A549 (cell line): ENCODE measurements at regions not wholly inside any gene's neighbourhood (a gene's known extent, or its start where the extent isn't known, plus 50 kb on each side); places are given as distances from the start of the nearest gene placed in this dataset.

ENCODE experiments used
- ATAC-seq, 2 experiments: fragments of 200-7000 bp in 1 of 2; fragments of >200 bp in 1 of 2; cut with Nextera tagmentation in 1 of 2; cut with Tn5 transposase in 1 of 2; 3 replicates each; pipeline versions ENCODE4 v1.8.0 to v1.9.1; 2018 to 2020; ENCODE audit warnings: mild to moderate bottlenecking in 1 of 2, moderate library complexity in 1 of 2
- CTCF ChIA-PET: fragments of 300-600 bp; sonication (Branson Sonifier 250); formaldehyde crosslinking; extraction: SDS; loops from one replicate; lab custom pipeline; 2021; ENCODE audit warnings: antibody characterized with exemption, inconsistent platforms; lab: Yijun Ruan, JAX
- POLR2A ChIA-PET: fragments of 350-600 bp; formaldehyde crosslinking; extraction: SDS; loops from one replicate; lab custom pipeline; 2021; ENCODE audit warnings: antibody characterized with exemption, inconsistent platforms; lab: Yijun Ruan, JAX
- DNase-seq, 2 experiments: peaks; one replicate each; pipeline versions ENCODE4 v3.0.0 to v3.0.0-alpha.2; 2011 to 2016; ENCODE audit warnings: low read depth in 1 of 2, low spot score in 1 of 2
- FAIRE-seq: peaks from 2 replicates; lab custom pipeline; 2011; peaks lifted over from hg19 to GRCh38; lab: Jason Lieb, UNC
- H3K27ac ChIP-seq, 2 experiments: fragments of >200 bp; sonication (Bioruptor Twin); formaldehyde crosslinking; 3 replicates each; pipeline ENCODE4 v1.5.1; 2016 to 2017
- H3K4me1 ChIP-seq: fragments of >200 bp; sonication (Bioruptor Twin); formaldehyde crosslinking; 3 replicates; pipeline ENCODE4 v1.6.1; 2016
- H3K4me2 ChIP-seq: fragments of >200 bp; sonication (Bioruptor Twin); formaldehyde crosslinking; 3 replicates; pipeline ENCODE4 v1.6.1; 2016
- H3K4me3 ChIP-seq: fragments of >200 bp; sonication (Bioruptor Twin); formaldehyde crosslinking; 3 replicates; pipeline ENCODE4 v1.5.1; 2016
- H3K9me3 ChIP-seq: fragments of >200 bp; sonication (Bioruptor Twin); formaldehyde crosslinking; 3 replicates; pipeline ENCODE4 v1.6.1; 2016
- BHLHE40 ChIP-seq: IDR thresholded peaks from 2 replicates; pipeline ENCODE4 v1.6.1; 2012; ENCODE audit warnings: low read depth, low read length, inconsistent platforms
- CBX2 ChIP-seq: fragments of 200-600 bp; sonication (generic); IDR thresholded peaks from 2 replicates; pipeline ENCODE4 v1.6.1; 2016; ENCODE audit warnings: low read depth, mild to moderate bottlenecking, borderline replicate concordance
- CHD2 ChIP-seq: fragments of 150-350 bp; IDR thresholded peaks from 2 replicates; pipeline ENCODE4 v1.6.1; 2014; ENCODE audit warnings: low read length; ENCODE audit not compliant: partially characterized antibody
- CHD4 ChIP-seq: fragments of 200-600 bp; sonication (generic); IDR thresholded peaks from 2 replicates; pipeline ENCODE4 v1.6.1; 2016; ENCODE audit warnings: antibody characterized with exemption, mild to moderate bottlenecking, borderline replicate concordance
- ESRRA ChIP-seq: fragments of 150-350 bp; IDR thresholded peaks from 2 replicates; pipeline ENCODE4 v1.6.1; 2014; ENCODE audit warnings: mild to moderate bottlenecking, low read length, borderline replicate concordance
- FOSL2 ChIP-seq, 2 experiments: fragments of 450-650 bp in 1 of 2; fragments of >200 bp in 1 of 2; sonication (Bioruptor Twin) in 1 of 2; formaldehyde crosslinking; IDR thresholded peaks; 2 replicates each; pipeline versions ENCODE4 v1.5.0 to v1.6.1; 2016 to 2020; ENCODE audit warnings: mild to moderate bottlenecking in 1 of 2, moderate library complexity in 1 of 2
- FOXS1 ChIP-seq: fragments of 250-450 bp; sonication (Bioruptor Pico); IDR thresholded peaks from 2 replicates; pipeline ENCODE4 v1.5.0; 2020; ENCODE audit warnings: mild to moderate bottlenecking, moderate library complexity
- GATA3 ChIP-seq: IDR thresholded peaks from 2 replicates; pipeline ENCODE4 v1.6.1; 2012; ENCODE audit warnings: borderline replicate concordance
- HDAC2 ChIP-seq: fragments of 200-600 bp; sonication (generic); IDR thresholded peaks from 2 replicates; pipeline ENCODE4 v1.6.1; 2016
- JUN ChIP-seq, 2 experiments: fragments of >200 bp; sonication (Bioruptor Twin); formaldehyde crosslinking; IDR thresholded peaks; 2 replicates in 1 of 2; 3 replicates in 1 of 2; pipeline ENCODE4 v1.6.1; 2016 to 2017
- MAZ ChIP-seq: fragments of 150-350 bp; IDR thresholded peaks from 2 replicates; pipeline ENCODE4 v1.6.1; 2014; ENCODE audit warnings: antibody characterized with exemption, low read depth, low read length, borderline replicate concordance
- NPAS2 ChIP-seq: fragments of 250-450 bp; sonication (Bioruptor Pico); IDR thresholded peaks from 2 replicates; pipeline ENCODE4 v1.8.0; 2022; ENCODE audit warnings: mild to moderate bottlenecking, moderate library complexity, borderline replicate concordance
- NR3C1 ChIP-seq: fragments of >200 bp; sonication (Bioruptor Twin); formaldehyde crosslinking; IDR thresholded peaks from 3 replicates; pipeline ENCODE4 v1.6.1; 2017
- POLR2AphosphoS2 ChIP-seq: conservative IDR thresholded peaks from 2 replicates; pipeline ENCODE4 v1.6.1; 2012; ENCODE audit warnings: low read length, improper control_type of control experiment, inconsistent platforms
- RARB ChIP-seq: fragments of 250-450 bp; sonication (Bioruptor Pico); IDR thresholded peaks from 2 replicates; pipeline ENCODE4 v1.8.0; 2021; ENCODE audit warnings: mild to moderate bottlenecking, moderate library complexity
- TFCP2L1 ChIP-seq: fragments of 250-450 bp; sonication (Bioruptor Pico); IDR thresholded peaks from 2 replicates; pipeline ENCODE4 v1.5.0; 2021; ENCODE audit warnings: mild to moderate bottlenecking
- ZC3H11A ChIP-seq: fragments of 450-650 bp; IDR thresholded peaks from 2 replicates; pipeline ENCODE4 v1.6.1; 2014; ENCODE audit warnings: antibody characterized with exemption, mild to moderate bottlenecking
- WGBS: methylation state at CpG from one replicate; pipeline ENCODE4 v1.1.6; 2017; ENCODE audit errors: missing lambda C conversion rate; 5-methylcytosine and 5-hydroxymethylcytosine counted together
- TF ChIP-seq, protein P1 (sequence below): fragments of 450-650 bp; IDR thresholded peaks from 2 replicates; pipeline ENCODE4 v1.6.1; 2014; ENCODE audit warnings: antibody characterized with exemption
- TF ChIP-seq, protein P2 (sequence below): IDR thresholded peaks from 2 replicates; pipeline ENCODE4 v1.6.1; 2012
- TF ChIP-seq, protein P3 (sequence below): fragments of >200 bp; sonication (Bioruptor Twin); formaldehyde crosslinking; IDR thresholded peaks from 3 replicates; pipeline ENCODE4 v1.6.1; 2016
- TF ChIP-seq, protein P4 (sequence below): fragments of 150-350 bp; IDR thresholded peaks from 2 replicates; pipeline ENCODE4 v1.6.1; 2014; ENCODE audit warnings: low read depth, mild to moderate bottlenecking, low read length
- TF ChIP-seq, protein P5 (sequence below): fragments of 200-600 bp; sonication (generic); IDR thresholded peaks from 2 replicates; pipeline ENCODE4 v1.6.1; 2016; ENCODE audit warnings: antibody characterized with exemption, mild to moderate bottlenecking, moderate library complexity
- TF ChIP-seq, protein P6 (sequence below): fragments of 250-450 bp; sonication (Bioruptor Pico); IDR thresholded peaks from 2 replicates; pipeline ENCODE4 v1.5.0; 2021; ENCODE audit warnings: mild to moderate bottlenecking, moderate library complexity, borderline replicate concordance
- TF ChIP-seq, protein P7 (sequence below): fragments of 250-450 bp; sonication (Bioruptor Pico); IDR thresholded peaks from 2 replicates; pipeline ENCODE4 v1.5.0; 2020; ENCODE audit warnings: low read depth, mild to moderate bottlenecking, moderate library complexity
- TF ChIP-seq, protein P8 (sequence below): fragments of >200 bp; sonication (Bioruptor Twin); formaldehyde crosslinking; IDR thresholded peaks from 3 replicates; pipeline ENCODE4 v1.5.1; 2016

DNA sequence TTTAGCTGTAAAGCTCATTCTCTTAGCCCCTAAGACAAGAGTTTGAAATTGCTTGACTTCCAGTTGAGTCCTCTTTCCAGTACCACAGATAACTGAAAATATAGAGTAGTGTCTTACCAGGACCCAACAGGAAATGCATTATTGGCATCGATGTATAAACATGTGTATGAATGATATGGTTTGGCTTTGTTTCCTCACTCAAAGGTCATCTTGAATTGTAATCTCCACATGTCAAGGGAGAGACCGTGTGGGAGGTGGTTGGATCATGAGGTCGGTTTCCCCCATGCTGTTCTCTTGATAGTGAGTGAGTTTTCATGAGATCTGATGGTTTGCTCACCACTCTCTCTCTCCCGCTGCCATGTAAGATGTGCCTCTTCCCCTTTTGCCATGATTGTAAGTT, 745.0 kb downstream of the TMEM182 start:
- TF ChIP-seq BHLHE40 (no peak), TFCP2L1 (CRISPR knock-in tag) (no peak), CBX2 (no peak), ESRRA (no peak), JUN (IDR thresholded peaks at IDR 0.05) (no peak), NPAS2 (no peak), FOXS1 (CRISPR knock-in tag) (no peak), ZC3H11A (no peak), CHD2 (no peak), MAZ (no peak), NR3C1 (no peak), CHD4 (no peak), FOSL2 (IDR thresholded peaks at IDR 0.05) (no peak), FOSL2 (CRISPR knock-in tag; IDR thresholded peaks at IDR 0.05) (no peak)
- TF ChIP-seq, protein P1, sequence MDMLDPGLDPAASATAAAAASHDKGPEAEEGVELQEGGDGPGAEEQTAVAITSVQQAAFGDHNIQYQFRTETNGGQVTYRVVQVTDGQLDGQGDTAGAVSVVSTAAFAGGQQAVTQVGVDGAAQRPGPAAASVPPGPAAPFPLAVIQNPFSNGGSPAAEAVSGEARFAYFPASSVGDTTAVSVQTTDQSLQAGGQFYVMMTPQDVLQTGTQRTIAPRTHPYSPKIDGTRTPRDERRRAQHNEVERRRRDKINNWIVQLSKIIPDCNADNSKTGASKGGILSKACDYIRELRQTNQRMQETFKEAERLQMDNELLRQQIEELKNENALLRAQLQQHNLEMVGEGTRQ, result no peak
- TF ChIP-seq, protein P2, sequence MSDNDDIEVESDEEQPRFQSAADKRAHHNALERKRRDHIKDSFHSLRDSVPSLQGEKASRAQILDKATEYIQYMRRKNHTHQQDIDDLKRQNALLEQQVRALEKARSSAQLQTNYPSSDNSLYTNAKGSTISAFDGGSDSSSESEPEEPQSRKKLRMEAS, result no peak
- TF ChIP-seq, protein P3, sequence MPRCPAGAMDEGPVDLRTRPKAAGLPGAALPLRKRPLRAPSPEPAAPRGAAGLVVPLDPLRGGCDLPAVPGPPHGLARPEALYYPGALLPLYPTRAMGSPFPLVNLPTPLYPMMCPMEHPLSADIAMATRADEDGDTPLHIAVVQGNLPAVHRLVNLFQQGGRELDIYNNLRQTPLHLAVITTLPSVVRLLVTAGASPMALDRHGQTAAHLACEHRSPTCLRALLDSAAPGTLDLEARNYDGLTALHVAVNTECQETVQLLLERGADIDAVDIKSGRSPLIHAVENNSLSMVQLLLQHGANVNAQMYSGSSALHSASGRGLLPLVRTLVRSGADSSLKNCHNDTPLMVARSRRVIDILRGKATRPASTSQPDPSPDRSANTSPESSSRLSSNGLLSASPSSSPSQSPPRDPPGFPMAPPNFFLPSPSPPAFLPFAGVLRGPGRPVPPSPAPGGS, result no peak
- TF ChIP-seq, protein P4, sequence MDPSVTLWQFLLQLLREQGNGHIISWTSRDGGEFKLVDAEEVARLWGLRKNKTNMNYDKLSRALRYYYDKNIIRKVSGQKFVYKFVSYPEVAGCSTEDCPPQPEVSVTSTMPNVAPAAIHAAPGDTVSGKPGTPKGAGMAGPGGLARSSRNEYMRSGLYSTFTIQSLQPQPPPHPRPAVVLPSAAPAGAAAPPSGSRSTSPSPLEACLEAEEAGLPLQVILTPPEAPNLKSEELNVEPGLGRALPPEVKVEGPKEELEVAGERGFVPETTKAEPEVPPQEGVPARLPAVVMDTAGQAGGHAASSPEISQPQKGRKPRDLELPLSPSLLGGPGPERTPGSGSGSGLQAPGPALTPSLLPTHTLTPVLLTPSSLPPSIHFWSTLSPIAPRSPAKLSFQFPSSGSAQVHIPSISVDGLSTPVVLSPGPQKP, result no peak
- TF ChIP-seq, all 56 proteins: peak for 0
- ChIA-PET POLR2A (no interaction called here), CTCF (interaction anchor here (0.6 kb wide), 1 partner anchor 33 kb away, joined by 3 read pairs; no protein-coding TSS in a partner anchor)
- no peak for DNase-seq
- H3K4me3 ChIP-seq, result no peak overlapping the region
- no peaks in the 10 kb centered on the region for H3K9me3 ChIP-seq
- no peaks in the 10 kb centered on the region for H3K4me1 ChIP-seq
- H3K27ac ChIP-seq, result no peak overlapping the region
- WGBS, result 9% methylated on average over 4 of the region's 4 CpGs
- H3K4me2 ChIP-seq, result no peak overlapping the region
- no peak for FAIRE-seq
- ATAC-seq, result no peak

DNA sequence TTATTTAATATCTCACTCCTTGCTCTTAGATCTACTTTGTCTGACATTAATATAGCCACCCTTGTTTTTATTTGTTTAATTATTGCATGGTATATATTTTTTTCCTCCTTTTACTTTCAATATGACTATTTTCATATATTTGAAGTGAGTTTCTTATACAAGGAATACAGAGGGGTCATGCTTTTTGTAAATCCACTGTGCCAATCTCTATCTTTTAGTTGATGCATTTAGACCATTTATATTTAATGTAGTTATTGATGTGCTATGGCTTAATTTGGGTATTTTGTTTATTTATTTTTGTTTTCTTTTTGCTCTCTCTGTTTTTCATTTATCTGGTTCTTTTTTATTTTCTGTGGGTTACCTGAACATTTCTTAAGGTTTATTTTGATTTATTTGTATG, 750.6 kb downstream of the TMEM182 start:
- no peaks in the 10 kb centered on the region for H3K9me3 ChIP-seq
- no peak overlapping the region for H3K27ac ChIP-seq
- ChIA-PET CTCF (no interaction called here), POLR2A (no interaction called here)
- FAIRE-seq (no peak), ATAC-seq (no peak), DNase-seq (no peak)
- no peak overlapping the region for H3K4me2 ChIP-seq
- H3K4me1 ChIP-seq, result no peaks in the 10 kb centered on the region
- no peak overlapping the region for H3K4me3 ChIP-seq
- TF ChIP-seq, protein P5, sequence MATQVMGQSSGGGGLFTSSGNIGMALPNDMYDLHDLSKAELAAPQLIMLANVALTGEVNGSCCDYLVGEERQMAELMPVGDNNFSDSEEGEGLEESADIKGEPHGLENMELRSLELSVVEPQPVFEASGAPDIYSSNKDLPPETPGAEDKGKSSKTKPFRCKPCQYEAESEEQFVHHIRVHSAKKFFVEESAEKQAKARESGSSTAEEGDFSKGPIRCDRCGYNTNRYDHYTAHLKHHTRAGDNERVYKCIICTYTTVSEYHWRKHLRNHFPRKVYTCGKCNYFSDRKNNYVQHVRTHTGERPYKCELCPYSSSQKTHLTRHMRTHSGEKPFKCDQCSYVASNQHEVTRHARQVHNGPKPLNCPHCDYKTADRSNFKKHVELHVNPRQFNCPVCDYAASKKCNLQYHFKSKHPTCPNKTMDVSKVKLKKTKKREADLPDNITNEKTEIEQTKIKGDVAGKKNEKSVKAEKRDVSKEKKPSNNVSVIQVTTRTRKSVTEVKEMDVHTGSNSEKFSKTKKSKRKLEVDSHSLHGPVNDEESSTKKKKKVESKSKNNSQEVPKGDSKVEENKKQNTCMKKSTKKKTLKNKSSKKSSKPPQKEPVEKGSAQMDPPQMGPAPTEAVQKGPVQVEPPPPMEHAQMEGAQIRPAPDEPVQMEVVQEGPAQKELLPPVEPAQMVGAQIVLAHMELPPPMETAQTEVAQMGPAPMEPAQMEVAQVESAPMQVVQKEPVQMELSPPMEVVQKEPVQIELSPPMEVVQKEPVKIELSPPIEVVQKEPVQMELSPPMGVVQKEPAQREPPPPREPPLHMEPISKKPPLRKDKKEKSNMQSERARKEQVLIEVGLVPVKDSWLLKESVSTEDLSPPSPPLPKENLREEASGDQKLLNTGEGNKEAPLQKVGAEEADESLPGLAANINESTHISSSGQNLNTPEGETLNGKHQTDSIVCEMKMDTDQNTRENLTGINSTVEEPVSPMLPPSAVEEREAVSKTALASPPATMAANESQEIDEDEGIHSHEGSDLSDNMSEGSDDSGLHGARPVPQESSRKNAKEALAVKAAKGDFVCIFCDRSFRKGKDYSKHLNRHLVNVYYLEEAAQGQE, result no peak
- TF ChIP-seq, protein P6, sequence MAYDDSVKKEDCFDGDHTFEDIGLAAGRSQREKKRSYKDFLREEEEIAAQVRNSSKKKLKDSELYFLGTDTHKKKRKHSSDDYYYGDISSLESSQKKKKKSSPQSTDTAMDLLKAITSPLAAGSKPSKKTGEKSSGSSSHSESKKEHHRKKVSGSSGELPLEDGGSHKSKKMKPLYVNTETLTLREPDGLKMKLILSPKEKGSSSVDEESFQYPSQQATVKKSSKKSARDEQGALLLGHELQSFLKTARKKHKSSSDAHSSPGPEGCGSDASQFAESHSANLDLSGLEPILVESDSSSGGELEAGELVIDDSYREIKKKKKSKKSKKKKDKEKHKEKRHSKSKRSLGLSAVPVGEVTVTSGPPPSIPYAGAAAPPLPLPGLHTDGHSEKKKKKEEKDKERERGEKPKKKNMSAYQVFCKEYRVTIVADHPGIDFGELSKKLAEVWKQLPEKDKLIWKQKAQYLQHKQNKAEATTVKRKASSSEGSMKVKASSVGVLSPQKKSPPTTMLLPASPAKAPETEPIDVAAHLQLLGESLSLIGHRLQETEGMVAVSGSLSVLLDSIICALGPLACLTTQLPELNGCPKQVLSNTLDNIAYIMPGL (CRISPR knock-in tag), result no peak
- TF ChIP-seq POLR2AphosphoS2 (no peak), TFCP2L1 (CRISPR knock-in tag) (no peak), CBX2 (no peak), HDAC2 (no peak), RARB (CRISPR knock-in tag) (no peak), GATA3 (no peak)
- TF ChIP-seq, protein P7, sequence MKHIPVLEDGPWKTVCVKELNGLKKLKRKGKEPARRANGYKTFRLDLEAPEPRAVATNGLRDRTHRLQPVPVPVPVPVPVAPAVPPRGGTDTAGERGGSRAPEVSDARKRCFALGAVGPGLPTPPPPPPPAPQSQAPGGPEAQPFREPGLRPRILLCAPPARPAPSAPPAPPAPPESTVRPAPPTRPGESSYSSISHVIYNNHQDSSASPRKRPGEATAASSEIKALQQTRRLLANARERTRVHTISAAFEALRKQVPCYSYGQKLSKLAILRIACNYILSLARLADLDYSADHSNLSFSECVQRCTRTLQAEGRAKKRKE (CRISPR knock-in tag), result no peak
- TF ChIP-seq, protein P8, sequence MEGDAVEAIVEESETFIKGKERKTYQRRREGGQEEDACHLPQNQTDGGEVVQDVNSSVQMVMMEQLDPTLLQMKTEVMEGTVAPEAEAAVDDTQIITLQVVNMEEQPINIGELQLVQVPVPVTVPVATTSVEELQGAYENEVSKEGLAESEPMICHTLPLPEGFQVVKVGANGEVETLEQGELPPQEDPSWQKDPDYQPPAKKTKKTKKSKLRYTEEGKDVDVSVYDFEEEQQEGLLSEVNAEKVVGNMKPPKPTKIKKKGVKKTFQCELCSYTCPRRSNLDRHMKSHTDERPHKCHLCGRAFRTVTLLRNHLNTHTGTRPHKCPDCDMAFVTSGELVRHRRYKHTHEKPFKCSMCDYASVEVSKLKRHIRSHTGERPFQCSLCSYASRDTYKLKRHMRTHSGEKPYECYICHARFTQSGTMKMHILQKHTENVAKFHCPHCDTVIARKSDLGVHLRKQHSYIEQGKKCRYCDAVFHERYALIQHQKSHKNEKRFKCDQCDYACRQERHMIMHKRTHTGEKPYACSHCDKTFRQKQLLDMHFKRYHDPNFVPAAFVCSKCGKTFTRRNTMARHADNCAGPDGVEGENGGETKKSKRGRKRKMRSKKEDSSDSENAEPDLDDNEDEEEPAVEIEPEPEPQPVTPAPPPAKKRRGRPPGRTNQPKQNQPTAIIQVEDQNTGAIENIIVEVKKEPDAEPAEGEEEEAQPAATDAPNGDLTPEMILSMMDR, result no peak
- TF ChIP-seq, protein P4, result no peak
